GM19351 (cell line): ENCODE measurements at regions not wholly inside any gene's neighbourhood (a gene's known extent, or its start where the extent isn't known, plus 50 kb on each side); places are given as distances from the start of the nearest gene placed in this dataset.

Source experiments
- ATAC-seq: cut with Tn5 transposase; IDR thresholded peaks from one replicate; pipeline ENCODE4 v1.9.1; 2021; ENCODE audit warnings: mild to moderate bottlenecking, moderate library complexity; ENCODE audit not compliant: unreplicated experiment

DNA sequence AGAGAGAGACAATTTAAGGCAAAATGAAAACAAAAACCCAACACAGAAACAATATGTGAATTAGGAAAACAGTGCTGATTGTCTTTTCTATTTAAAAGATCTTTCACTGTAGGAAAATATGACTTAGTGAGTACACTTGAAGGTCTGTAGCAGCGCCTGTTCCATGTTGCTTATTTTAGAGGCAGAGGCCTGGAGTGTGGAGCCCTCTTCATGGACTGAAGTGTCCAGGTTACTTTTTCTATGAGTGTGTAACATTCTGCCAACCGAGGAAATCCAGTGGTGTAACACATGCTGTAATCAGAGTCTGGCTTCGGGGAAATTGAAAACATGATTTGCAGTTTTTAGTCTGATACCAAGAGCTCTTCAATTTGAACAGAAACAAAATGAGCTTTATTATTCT, 64.0 kb upstream of the GPRIN3 start:
- no peak for ATAC-seq

DNA sequence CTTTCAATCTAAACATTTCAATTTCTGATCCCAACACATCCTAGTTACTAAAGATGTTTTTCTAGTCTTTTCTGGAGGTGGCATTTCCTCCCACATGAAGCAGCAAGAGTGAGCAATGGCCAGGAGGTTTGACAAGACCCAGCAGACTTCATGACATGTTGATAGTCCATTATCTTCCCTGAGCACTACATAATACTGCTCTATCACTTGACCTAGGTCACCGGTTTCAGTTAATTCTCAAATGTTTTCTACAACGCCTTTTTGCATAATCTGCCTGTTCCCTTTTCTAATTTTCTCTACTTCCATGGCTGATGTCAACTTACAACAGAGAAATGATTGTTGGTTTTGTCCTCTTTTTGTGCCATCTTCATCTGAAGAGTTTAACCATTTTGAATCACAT, 62.0 kb upstream of the GPRIN3 start:
- ATAC-seq = no peak

DNA sequence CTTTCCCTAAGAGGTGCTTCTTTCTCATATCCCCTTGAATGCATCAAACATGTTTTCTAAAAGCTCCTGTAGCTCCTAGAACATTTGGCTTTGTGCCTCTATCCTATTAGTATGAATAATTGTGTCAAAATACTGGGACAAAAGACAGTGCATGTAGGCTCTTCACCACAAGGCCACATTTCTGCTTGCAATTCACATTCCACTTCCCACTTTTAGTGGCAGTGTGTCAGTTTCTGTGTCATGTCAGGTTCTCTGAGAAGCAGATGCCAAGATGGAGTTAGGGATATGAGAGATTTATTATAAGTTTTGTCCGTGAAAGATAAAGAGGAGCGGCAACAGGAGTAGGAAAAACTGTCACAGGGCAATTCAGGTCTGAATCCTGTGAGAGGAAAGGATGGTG, 61.3 kb upstream of the GPRIN3 start:
- ATAC-seq = no peak

- ATAC-seq = no peak
Measured at GRCh38 chr4:89365776-89366175, 58.2 kb upstream of the GPRIN3 start.

- no peak for ATAC-seq
Measured at GRCh38 chr4:89365375-89365774, 57.8 kb upstream of the GPRIN3 start.

- no peak for ATAC-seq
Measured at GRCh38 chr4:89364541-89364940, 56.9 kb upstream of the GPRIN3 start.

DNA sequence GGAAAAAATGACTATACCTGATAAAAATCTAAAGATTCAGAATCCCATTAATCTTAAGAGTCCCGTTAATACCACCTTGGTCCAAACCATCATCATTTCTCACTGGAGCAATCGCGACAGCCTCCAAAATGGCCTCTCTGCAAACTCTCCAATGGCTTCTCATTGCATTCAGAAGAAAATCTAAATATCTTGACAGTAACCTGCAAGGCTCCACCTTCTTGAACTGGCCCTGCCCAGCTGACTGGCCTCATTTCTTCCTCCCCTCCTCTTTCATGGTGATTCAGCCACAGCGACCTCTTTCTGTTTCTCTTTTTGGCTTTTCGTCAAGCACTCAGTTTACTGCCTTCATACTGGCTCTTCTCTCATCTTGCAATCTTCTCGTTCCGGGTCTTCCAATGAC, 56.2 kb upstream of the GPRIN3 start:
- no peak for ATAC-seq

DNA sequence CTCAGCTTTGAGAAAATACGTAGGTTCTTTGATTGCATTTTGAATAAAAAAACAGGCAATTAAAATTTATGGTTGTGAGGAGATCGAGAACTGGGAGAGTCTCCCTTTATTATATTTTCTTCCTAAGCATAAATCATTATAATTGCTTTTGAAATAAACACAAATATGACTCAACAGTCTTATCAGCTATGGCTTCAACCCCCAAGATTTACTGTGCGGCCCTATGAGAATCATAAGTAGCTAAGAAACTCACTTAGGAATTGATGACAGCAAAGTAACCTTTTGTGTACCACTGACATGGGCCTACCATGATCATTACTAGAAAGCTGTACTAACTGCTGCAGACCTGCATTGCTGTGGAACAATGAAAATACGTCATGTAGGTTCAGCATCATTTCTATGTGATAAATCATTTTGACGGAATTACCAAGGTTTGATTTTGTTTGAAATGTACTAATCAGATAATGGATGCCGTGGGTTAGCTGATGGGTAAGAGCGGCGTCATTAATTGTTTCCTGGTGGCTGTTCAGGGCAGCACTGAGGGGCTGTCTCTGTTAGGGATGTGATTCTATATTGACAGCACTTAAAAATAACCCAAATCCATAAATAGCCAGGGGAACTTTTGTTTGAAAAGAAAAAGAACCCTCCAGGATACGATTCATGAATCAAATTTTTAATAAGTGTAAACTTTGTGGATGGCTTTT, 51.5 kb upstream of the GPRIN3 start:
- no peak for ATAC-seq

DNA sequence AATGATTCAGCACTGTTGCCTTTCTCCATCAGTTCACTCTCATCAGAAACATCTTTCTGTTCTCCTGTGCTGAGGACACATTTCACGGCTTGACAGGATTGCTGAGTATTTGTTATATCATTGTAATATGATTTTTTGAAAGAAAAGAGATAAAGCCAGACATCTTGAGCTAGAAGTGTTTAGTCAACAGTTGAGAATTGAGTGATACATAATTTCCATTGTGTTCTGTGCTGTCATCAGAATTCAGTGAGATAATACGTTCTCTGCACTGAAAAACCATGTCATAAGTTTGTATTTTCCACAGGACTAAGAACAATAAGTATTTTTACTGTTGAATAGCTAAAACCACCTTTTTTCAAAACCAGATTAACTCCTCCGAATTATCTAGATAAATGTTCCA, 50.2 kb upstream of the GPRIN3 start:
- no peak for ATAC-seq
